NCI-H1436 (cell line): ENCODE measurements at regions not wholly inside any gene's neighbourhood (a gene's known extent, or its start where the extent isn't known, plus 50 kb on each side); places are given as distances from the start of the nearest gene placed in this dataset.

Experiments used
- DNase-seq: peaks from one replicate; lab custom pipeline; 2025; lab: John Stamatoyannopoulos, UW

- no peak for DNase-seq
Measured at GRCh38 chr17:77907497-77908461, 50.7 kb upstream of the TNRC6C start.

DNA sequence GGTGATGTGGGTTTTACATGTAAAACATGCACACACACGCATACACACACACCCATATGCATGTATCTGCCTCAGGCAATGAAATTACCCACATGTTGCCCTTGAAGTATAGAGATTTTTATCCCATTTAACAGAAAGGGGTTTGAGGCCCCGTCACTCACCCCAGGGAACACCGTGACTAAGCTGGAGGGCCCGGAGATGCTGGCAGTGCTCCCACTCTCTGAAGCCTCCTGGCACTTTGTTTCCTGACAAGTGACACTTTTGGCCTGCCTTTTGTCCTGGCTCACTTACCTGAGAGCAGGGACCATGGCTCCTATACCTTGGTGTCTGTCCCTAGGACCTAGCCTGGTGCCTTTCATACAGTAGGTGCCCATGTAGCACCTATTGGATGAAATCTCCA is 50.0 kb upstream of the TNRC6C start:
- DNase-seq = no peak
